GM12878 (cell line): ENCODE measurements at regions not wholly inside any gene's neighbourhood (a gene's known extent, or its start where the extent isn't known, plus 50 kb on each side); places are given as distances from the start of the nearest gene placed in this dataset.

Experiments used
- ATAC-seq: fragments of 200-7000 bp; cut with Tn5 transposase; 3 replicates; pipeline ENCODE4 v1.9.1; 2020; ENCODE audit warnings: mild to moderate bottlenecking, moderate library complexity
- BruUV-seq: library from RNA; stranded (reverse); fragments of 400-500 nt; replicated peaks from 2 replicates; lab custom pipeline; 2021; lab: Mats Ljungman, UMichigan
- CTCF ChIA-PET: fragments of 300-600 bp; sonication (Branson Sonifier 250); formaldehyde crosslinking; extraction: SDS; loops from one replicate; lab custom pipeline; 2021; ENCODE audit warnings: inconsistent platforms; lab: Yijun Ruan, JAX
- POLR2A ChIA-PET: fragments of 350-600 bp; formaldehyde crosslinking; extraction: SDS; loops from one replicate; lab custom pipeline; 2021; ENCODE audit warnings: inconsistent platforms; lab: Charles Lee
- RAD21 ChIA-PET: fragments of 300-600 bp; sonication (Branson Sonifier 250); formaldehyde crosslinking; loops from one replicate; lab custom pipeline; 2023; ENCODE audit warnings: antibody characterized with exemption; ENCODE audit not compliant: unreplicated experiment; lab: Charles Lee
- SMC1A ChIA-PET: fragments of 300-600 bp; sonication (Branson Sonifier 250); formaldehyde crosslinking; loops from one replicate; lab custom pipeline; 2023; ENCODE audit not compliant: unreplicated experiment, uncharacterized antibody; lab: Charles Lee
- DNase-seq: peaks from one replicate; pipeline ENCODE4 v3.0.0-alpha.2; 2011; ENCODE audit warnings: low read depth, low spot score
- FAIRE-seq: peaks from 3 replicates; lab custom pipeline; 2011; peaks lifted over from hg19 to GRCh38; lab: Jason Lieb, UNC
- H2AFZ ChIP-seq: 2 replicates; pipeline ENCODE4 v1.6.0; 2011; ENCODE audit warnings: low read depth, low read length, control low read depth; ENCODE audit not compliant: control insufficient read depth
- H3K27ac ChIP-seq: 2 replicates; pipeline ENCODE4 v1.5.1; 2011; ENCODE audit warnings: control low read depth; ENCODE audit not compliant: control insufficient read depth, insufficient read depth
- H3K27me3 ChIP-seq, 2 experiments: replicated peaks in 1 of 2; 2 replicates each; pipeline versions ENCODE4 v1.6.0 to v1.6.1; 2011; ENCODE audit warnings: low read length in 1 of 2; ENCODE audit not compliant: control insufficient read depth in 2 of 2, insufficient read depth in 2 of 2
- H3K36me3 ChIP-seq, 2 experiments: 2 replicates each; pipeline ENCODE4 v1.5.1; 2011; ENCODE audit warnings: low read length in 1 of 2; ENCODE audit not compliant: control insufficient read depth in 2 of 2, insufficient read depth in 2 of 2
- H3K4me1 ChIP-seq: 2 replicates; pipeline ENCODE4 v1.6.1; 2011; ENCODE audit warnings: mild to moderate bottlenecking, low read length, moderate library complexity, mixed read lengths; ENCODE audit not compliant: control insufficient read depth, insufficient read depth
- H3K4me2 ChIP-seq: 2 replicates; pipeline ENCODE4 v1.6.0; 2011; ENCODE audit warnings: control low read depth; ENCODE audit not compliant: control insufficient read depth, insufficient read depth
- H3K4me3 ChIP-seq: fragments of 200-600 bp; sonication (generic); 2 replicates; pipeline ENCODE4 v1.5.1; 2016
- H3K79me2 ChIP-seq: 2 replicates; pipeline ENCODE4 v1.6.0; 2011; ENCODE audit warnings: low read length; ENCODE audit not compliant: control insufficient read depth, insufficient read depth
- H3K9ac ChIP-seq: 2 replicates; pipeline ENCODE4 v1.8.0; 2011; ENCODE audit warnings: low read length, control low read depth, mixed read lengths; ENCODE audit not compliant: control insufficient read depth, insufficient read depth
- H3K9me3 ChIP-seq: replicated peaks from 3 replicates; pipeline ENCODE4 v1.5.1; 2011; ENCODE audit warnings: mild to moderate bottlenecking, low read length; ENCODE audit not compliant: control insufficient read depth, insufficient read depth
- H4K20me1 ChIP-seq: 2 replicates; pipeline ENCODE4 v1.6.0; 2011; ENCODE audit not compliant: control insufficient read depth, insufficient read depth
- BCLAF1 ChIP-seq: fragments of 450-650 bp; IDR thresholded peaks from 2 replicates; pipeline ENCODE4 v1.6.1; 2017; ENCODE audit warnings: antibody characterized with exemption, mild to moderate bottlenecking, moderate library complexity
- EGR1 ChIP-seq, 2 experiments: IDR thresholded peaks; 1 replicate in 1 of 2; 2 replicates in 1 of 2; pipeline ENCODE4 v1.6.1; 2011 to 2012; ENCODE audit warnings: low read depth in 2 of 2, low read length in 2 of 2, borderline replicate concordance in 1 of 2, mild to moderate bottlenecking in 1 of 2, moderate library complexity in 1 of 2
- ETV6 ChIP-seq, 2 experiments: fragments of 450-650 bp in 1 of 2; IDR thresholded peaks in 1 of 2; conservative IDR thresholded peaks in 1 of 2; 2 replicates each; pipeline ENCODE4 v1.6.1; 2014; ENCODE audit warnings: antibody characterized with exemption in 1 of 2, borderline replicate concordance in 1 of 2, low read depth in 1 of 2, mild to moderate bottlenecking in 1 of 2, moderate library complexity in 1 of 2
- IKZF1 ChIP-seq: fragments of 450-650 bp; conservative IDR thresholded peaks from 2 replicates; pipeline ENCODE4 v1.6.1; 2017; ENCODE audit warnings: antibody characterized with exemption, mild to moderate bottlenecking
- MEF2A ChIP-seq: IDR thresholded peaks from 2 replicates; pipeline ENCODE4 v1.6.1; 2011; ENCODE audit warnings: low read depth, mild to moderate bottlenecking, low read length, moderate library complexity; ENCODE audit not compliant: insufficient read depth
- MTA3 ChIP-seq: IDR thresholded peaks from 2 replicates; pipeline ENCODE4 v1.6.1; 2012; ENCODE audit warnings: low read length, inconsistent platforms, borderline replicate concordance
- NR2C1 ChIP-seq: fragments of 450-650 bp; IDR thresholded peaks from 2 replicates; pipeline ENCODE4 v1.6.1; 2017; ENCODE audit warnings: antibody characterized with exemption, mild to moderate bottlenecking, moderate library complexity
- NR2C2 ChIP-seq: IDR thresholded peaks from 2 replicates; pipeline ENCODE4 v1.6.1; 2011; ENCODE audit warnings: borderline replicate concordance, low read depth; ENCODE audit not compliant: control insufficient read depth, insufficient read length
- POU2F2 ChIP-seq: IDR thresholded peaks from 3 replicates; pipeline ENCODE4 v1.6.1; 2011; ENCODE audit warnings: low read depth, mild to moderate bottlenecking, low read length, borderline replicate concordance
- RFX5 ChIP-seq: IDR thresholded peaks from 2 replicates; pipeline ENCODE4 v1.6.1; 2011; ENCODE audit warnings: low read depth, low read length, improper control_type of control experiment
- SIN3A ChIP-seq: IDR thresholded peaks from 2 replicates; pipeline ENCODE4 v1.6.1; 2012; ENCODE audit warnings: low read depth, low read length, improper control_type of control experiment
- SMAD1 ChIP-seq: fragments of 450-650 bp; IDR thresholded peaks from 2 replicates; pipeline ENCODE4 v1.6.1; 2018; ENCODE audit warnings: mild to moderate bottlenecking, low read depth; ENCODE audit not compliant: partially characterized antibody
- WGBS: methylation state at CpG from one replicate; pipeline ENCODE4 v1.1.6; 2016; ENCODE audit warnings: low lambda C conversion rate; ENCODE audit not compliant: insufficient replicate concordance, insufficient coverage; ENCODE audit errors: missing lambda C conversion rate; 5-methylcytosine and 5-hydroxymethylcytosine counted together
- in situ Hi-C: fragments of 300-500 bp; cut with MboI; formaldehyde crosslinking; loops from 9 replicates; pipeline ENCODE4 v1.14.3; 2018; ENCODE audit warnings: mixed read lengths
- intact Hi-C: fragments of 100-400 bp; cut with micrococcal nuclease; formaldehyde crosslinking; loops from one replicate; pipeline ENCODE4 v1.14.2; 2022; ENCODE audit not compliant: unreplicated experiment
- TF ChIP-seq, protein P1 (sequence below): fragments of 450-650 bp; IDR thresholded peaks from 2 replicates; pipeline ENCODE4 v1.6.1; 2017; ENCODE audit warnings: low read depth, mild to moderate bottlenecking, moderate library complexity

- no TSS peak for BruUV-seq
- FAIRE-seq = no peak
- Histone ChIP-seq H3K4me2 (no peak overlapping the region), H3K4me1 (no peaks in the 10 kb centered on the region), H3K27ac (no peak overlapping the region), H2AFZ (no peak overlapping the region), H3K27me3 (peaks cover 2 to 12% of the 10 kb centered on the region in 2 experiments), H3K9ac (no peak overlapping the region), H3K4me3 (no peak overlapping the region), H3K9me3 (no peaks in the 10 kb centered on the region), H3K36me3 (no peaks in the 10 kb centered on the region), H4K20me1 (no peaks in the 10 kb centered on the region), H3K79me2 (no peaks in the 10 kb centered on the region)
- ChIA-PET SMC1A (interaction anchor here (0.6 kb wide), 1 partner anchor 344 kb away, joined by 3 read pairs; no protein-coding TSS in a partner anchor), CTCF (no interaction called here), POLR2A (no interaction called here), RAD21 (no interaction called here)
- 10% methylated on average over 4 of the region's 4 CpGs for WGBS
- DNase-seq = no peak
- intact Hi-C loops = no loop called here
- TF ChIP-seq RFX5 (no peak), POU2F2 (no peak), MEF2A (no peak), EGR1 (IDR thresholded peaks at IDR 0.05; ENCODE audit: borderline replicate concordance in 1 of 2, low read depth in 2 of 2, low read length in 2 of 2) (no peak), SMAD1 (no peak)
- in situ Hi-C loops = no loop called here
- ATAC-seq = no peak
Measured at GRCh38 chr12:112676507-112676906, 115.0 kb upstream of the RPH3A start.

DNA sequence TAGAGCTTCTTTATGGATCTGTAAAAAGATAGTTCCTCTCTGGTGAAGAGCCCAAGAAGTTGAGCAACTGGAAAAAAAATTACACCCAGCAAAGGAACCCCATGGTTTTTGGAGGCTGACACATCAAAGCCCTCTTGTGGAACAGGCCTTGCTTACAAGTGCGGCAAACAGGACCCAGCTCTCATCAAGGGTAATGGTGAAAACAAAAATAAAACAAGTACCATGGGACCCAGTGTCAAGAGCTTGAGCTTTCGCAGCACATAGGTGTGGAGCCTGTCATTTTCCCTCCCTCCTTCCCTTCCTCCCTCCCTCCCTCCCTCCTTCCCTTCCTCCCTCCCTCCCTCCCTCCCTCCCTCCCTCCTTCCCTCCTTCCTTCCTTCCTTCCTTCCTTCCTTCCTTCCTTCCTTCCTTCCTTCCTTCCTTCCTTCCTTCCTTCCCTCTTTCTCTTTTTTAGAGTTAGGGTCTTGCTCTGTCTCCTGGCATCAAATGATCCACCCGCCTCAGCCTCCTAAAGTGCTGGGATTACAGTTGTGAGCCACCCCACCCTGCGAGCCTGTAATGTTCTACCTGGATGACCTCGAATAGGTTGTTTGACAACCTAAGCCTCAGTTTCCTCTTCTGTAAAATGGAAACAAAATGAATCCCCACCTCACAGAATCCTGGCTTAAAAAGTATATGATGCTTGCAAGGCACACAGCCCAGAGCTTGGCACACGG, 114.3 kb upstream of the RPH3A start:
- Histone ChIP-seq H3K4me3 (no peak overlapping the region), H3K36me3 (no peaks in the 10 kb centered on the region), H3K4me1 (no peaks in the 10 kb centered on the region), H2AFZ (no peak overlapping the region), H3K9me3 (no peaks in the 10 kb centered on the region), H3K9ac (no peak overlapping the region), H3K27ac (no peak overlapping the region), H3K79me2 (no peaks in the 10 kb centered on the region), H3K4me2 (no peak overlapping the region), H4K20me1 (no peaks in the 10 kb centered on the region), H3K27me3 (peaks cover 7 to 12% of the 10 kb centered on the region in 2 experiments)
- DNase-seq (no peak), ATAC-seq (no peak), FAIRE-seq (no peak)
- SMC1A ChIA-PET = no interaction called here
- POLR2A ChIA-PET = no interaction called here
- RAD21 ChIA-PET = no interaction called here
- in situ Hi-C loops (no loop called here), intact Hi-C loops (no loop called here)
- CTCF ChIA-PET = no interaction called here
- 37% methylated on average over 6 of the region's 6 CpGs for WGBS
- no TSS peak for BruUV-seq
- TF ChIP-seq ETV6 (conservative IDR thresholded peaks at IDR 0.05 in 1 of 2, IDR thresholded peaks at IDR 0.05 in 1 of 2; ENCODE audit: borderline replicate concordance in 1 of 2, low read depth in 1 of 2) (no peak), NR2C1 (no peak), NR2C2 (no peak), BCLAF1 (no peak), SIN3A (no peak), MTA3 (no peak), IKZF1 (no peak)
- TF ChIP-seq, protein P1, sequence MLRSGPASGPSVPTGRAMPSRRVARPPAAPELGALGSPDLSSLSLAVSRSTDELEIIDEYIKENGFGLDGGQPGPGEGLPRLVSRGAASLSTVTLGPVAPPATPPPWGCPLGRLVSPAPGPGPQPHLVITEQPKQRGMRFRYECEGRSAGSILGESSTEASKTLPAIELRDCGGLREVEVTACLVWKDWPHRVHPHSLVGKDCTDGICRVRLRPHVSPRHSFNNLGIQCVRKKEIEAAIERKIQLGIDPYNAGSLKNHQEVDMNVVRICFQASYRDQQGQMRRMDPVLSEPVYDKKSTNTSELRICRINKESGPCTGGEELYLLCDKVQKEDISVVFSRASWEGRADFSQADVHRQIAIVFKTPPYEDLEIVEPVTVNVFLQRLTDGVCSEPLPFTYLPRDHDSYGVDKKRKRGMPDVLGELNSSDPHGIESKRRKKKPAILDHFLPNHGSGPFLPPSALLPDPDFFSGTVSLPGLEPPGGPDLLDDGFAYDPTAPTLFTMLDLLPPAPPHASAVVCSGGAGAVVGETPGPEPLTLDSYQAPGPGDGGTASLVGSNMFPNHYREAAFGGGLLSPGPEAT = no peak
